ENCODE measurements at regions not wholly inside any gene's neighbourhood (a gene's known extent, or its start where the extent isn't known, plus 50 kb on each side); places are given as distances from the start of the nearest gene placed in this dataset.

GRCh38 chr4:27304751-27305150 lies 444.1 kb downstream of the STIM2 start:
- TF ChIP-seq POLR2A (IDR thresholded peaks at IDR 0.05; ENCODE audit: low read depth): no peak
- no peak for TF ChIP-seq CTCF (IDR thresholded peaks at IDR 0.05)

Data from esophagus muscularis mucosa (tissue), 3 donors.